GM21528 (cell line): ENCODE measurements at regions not wholly inside any gene's neighbourhood (a gene's known extent, or its start where the extent isn't known, plus 50 kb on each side); places are given as distances from the start of the nearest gene placed in this dataset.
"Not testable (repeated sequence)": the region's sequence is repeated elsewhere in the genome, so short reads cannot be mapped to it uniquely, and the experiment has no call there.

Experiments used
- ATAC-seq: cut with Tn5 transposase; IDR thresholded peaks from one replicate; pipeline ENCODE4 v1.9.1; 2021; ENCODE audit warnings: mild to moderate bottlenecking, moderate library complexity; ENCODE audit not compliant: unreplicated experiment, low FRiP score

DNA sequence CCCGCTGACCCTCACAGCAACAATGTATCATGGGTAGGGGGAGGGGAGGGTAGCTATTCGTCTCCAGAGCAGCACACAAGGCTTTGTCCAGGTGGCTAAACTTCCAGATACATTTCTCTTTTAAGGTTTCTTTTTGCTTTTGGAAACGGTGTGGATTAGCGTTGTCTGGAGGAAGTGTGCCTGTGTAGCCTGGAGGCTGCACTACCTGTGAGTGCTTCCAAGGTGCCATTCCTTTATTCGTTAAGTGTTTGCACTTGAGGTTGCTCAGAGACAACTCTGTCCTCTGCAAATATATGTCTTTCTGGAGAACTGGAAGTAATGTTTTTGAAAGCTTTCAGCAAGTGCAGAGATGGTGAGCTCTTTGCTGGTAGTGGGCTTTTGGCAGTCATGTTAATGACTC, 53.1 kb downstream of the HSFY1 start:
- ATAC-seq: not testable (repeated sequence)

DNA sequence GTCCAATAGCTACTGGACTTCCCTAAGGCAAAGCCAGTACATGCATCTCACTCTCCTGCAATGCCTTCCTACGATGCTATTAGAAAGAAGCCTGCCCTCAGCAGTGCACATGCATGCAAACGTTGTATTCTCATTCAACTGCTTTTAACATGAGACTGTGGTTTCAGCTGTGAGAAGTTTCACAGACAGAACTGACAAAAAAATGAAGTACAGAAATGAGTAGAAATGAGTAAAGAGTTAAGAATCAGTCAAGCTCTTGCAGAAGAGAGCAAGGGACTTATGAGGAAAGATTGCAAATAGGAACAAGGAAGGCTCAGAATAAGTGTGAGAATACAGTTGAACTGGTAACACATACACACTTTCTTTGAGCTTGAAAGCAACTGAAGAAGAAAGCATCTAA, 54.8 kb downstream of the HSFY1 start:
- ATAC-seq: peak; percentile 81

GRCh38 chrY:18606251-18606650, 59.7 kb downstream of the HSFY1 start:
- ATAC-seq: not testable (repeated sequence)

- not testable (repeated sequence) for ATAC-seq
Observed at GRCh38 chrY:18608205-18608604, 61.7 kb downstream of the HSFY1 start.

- ATAC-seq: not testable (repeated sequence)
Observed at GRCh38 chrY:18615809-18616208, 69.3 kb downstream of the HSFY1 start.

DNA sequence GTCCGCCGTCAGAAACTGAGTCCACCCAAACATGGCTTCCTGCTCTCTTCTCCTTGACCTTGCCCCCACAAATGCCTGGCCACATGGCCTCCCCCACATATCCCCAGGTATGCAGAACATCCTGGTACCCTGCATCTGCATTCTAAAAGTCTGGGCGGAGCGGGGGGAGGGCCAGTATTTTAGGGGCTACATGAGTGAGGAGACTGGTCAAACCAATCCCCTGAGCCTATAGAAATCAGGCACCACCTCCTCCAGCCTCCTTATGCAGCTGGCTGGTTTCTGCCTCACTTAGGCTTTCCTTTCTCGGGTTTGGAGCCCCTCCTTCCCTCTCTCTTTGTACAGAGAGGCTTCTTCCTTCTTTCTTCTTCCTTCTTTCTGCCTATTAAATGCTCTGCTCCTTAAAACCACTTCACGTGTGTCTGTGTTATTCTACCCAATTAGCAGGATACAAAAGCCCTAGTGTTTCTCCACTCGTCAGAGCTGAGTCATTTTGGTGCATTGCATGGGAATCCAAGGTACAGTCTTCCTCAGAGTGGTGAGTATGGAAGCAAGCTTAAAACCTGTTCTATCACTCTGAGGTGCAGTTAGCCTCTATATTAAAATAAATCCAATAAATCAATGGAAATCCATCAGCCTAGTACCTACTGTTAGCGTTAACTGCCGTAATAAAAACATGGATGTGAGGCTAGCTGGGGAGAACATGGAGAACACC, 83.4 kb downstream of the HSFY1 start:
- not testable (repeated sequence) for ATAC-seq

- ATAC-seq: not testable (repeated sequence)
Observed at GRCh38 chrY:18630571-18630970, 84.1 kb downstream of the HSFY1 start.

- not testable (repeated sequence) for ATAC-seq
Observed at GRCh38 chrY:18631610-18632009, 85.1 kb downstream of the HSFY1 start.

- no peak for ATAC-seq
Observed at GRCh38 chrY:18650746-18651145, 104.2 kb downstream of the HSFY1 start.

- no peak for ATAC-seq
Observed at GRCh38 chrY:18664559-18664958, 109.0 kb downstream of the HSFY2 start.

GRCh38 chrY:18669790-18670189, 103.7 kb downstream of the HSFY2 start:
- no peak for ATAC-seq

GRCh38 chrY:18671970-18672369, 101.6 kb downstream of the HSFY2 start:
- ATAC-seq: no peak

- not testable (repeated sequence) for ATAC-seq
Observed at GRCh38 chrY:18686027-18686426, 87.5 kb downstream of the HSFY2 start.

- ATAC-seq: not testable (repeated sequence)
Observed at GRCh38 chrY:18688362-18688761, 85.2 kb downstream of the HSFY2 start.

- ATAC-seq: not testable (repeated sequence)
Observed at GRCh38 chrY:18689420-18689819, 84.1 kb downstream of the HSFY2 start.

- ATAC-seq: not testable (repeated sequence)
Observed at GRCh38 chrY:18689890-18690593, 83.5 kb downstream of the HSFY2 start.

DNA sequence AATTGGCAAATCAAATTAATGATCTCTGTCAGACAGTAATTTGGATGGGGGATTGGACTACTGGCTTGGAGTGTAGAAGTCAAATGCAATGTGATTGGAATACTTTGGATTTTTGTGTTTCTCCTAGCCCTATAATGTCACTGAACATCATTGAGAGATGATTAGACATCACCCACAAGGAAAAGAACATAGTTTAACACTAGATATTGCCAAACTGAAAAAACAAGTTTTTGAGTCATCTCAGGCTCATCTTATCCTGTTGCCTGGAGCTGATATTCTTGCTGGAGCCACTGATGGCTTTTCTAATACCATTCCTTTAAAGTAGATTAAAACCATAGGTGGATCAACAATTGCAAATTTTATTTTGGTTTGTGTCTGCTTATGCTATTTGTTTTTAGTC, 76.7 kb downstream of the HSFY2 start:
- not testable (repeated sequence) for ATAC-seq

DNA sequence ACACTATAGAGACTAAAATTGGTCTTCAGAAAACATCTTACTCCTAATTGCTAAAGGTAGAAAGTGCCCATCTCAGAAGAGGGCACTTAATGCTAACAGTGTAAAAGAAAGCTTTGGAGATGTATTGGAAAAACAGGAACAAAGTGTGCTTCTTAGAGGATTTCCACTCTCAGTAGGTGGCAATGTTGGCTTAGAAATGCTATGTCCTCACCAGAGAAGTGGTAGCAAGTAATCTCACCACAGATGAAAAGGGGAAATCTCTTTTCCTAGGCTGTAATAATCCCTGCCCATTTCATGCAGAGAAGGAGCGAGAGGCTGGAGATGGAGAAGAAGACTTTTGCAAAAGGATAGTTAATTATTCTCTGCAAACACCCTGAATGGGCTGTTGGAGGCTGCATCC, 69.3 kb downstream of the HSFY2 start:
- not testable (repeated sequence) for ATAC-seq

DNA sequence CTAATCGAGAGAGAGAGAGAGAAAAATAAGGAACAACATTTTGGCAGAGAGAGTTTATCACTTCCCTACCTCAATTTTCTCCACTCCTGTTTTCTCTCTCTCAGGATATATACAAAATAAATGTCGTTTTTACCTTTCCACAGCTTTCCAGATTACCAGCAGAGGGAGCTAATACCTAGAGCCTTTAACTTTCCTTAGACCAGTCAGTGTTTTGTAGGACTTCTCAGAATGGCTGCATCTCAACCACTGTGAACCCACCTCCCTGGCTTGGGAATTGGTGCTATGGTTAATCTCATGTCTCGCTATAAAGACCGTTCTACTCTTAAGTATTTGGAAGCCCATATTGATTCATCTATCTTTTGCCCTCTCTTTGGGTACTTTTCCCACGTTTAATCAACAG, 61.8 kb downstream of the HSFY2 start:
- not testable (repeated sequence) for ATAC-seq

DNA sequence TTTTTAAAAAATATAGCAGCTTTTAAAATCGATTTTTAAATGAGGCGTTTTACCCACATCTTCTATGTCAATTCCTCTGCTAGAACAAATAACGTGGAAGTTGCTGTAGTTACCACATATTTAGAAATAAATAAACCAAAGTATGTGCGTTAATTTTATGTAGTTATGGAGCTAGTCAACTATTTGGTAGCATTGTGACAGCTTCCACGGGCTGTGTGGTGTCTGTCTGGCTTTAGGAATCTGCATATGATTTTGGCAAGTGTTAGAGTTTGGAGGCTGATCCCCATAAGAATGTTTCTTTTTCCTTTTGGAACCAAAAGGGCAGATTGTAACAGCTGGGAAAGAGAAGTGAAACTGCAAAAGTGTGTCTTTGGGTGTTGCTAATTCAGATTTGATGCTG, 59.8 kb downstream of the HSFY2 start:
- not testable (repeated sequence) for ATAC-seq

- peak; percentile 81 for ATAC-seq
Observed at GRCh38 chrY:18718714-18719113, 54.8 kb downstream of the HSFY2 start.

DNA sequence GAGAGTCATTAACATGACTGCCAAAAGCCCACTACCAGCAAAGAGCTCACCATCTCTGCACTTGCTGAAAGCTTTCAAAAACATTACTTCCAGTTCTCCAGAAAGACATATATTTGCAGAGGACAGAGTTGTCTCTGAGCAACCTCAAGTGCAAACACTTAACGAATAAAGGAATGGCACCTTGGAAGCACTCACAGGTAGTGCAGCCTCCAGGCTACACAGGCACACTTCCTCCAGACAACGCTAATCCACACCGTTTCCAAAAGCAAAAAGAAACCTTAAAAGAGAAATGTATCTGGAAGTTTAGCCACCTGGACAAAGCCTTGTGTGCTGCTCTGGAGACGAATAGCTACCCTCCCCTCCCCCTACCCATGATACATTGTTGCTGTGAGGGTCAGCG, 53.1 kb downstream of the HSFY2 start:
- not testable (repeated sequence) for ATAC-seq
